GM23248 (cell line): ENCODE measurements at regions not wholly inside any gene's neighbourhood (a gene's known extent, or its start where the extent isn't known, plus 50 kb on each side); places are given as distances from the start of the nearest gene placed in this dataset.

Source experiments
- EZH2 ChIP-seq: fragments of 200-600 bp; sonication (generic); IDR thresholded peaks from 2 replicates; pipeline ENCODE4 v1.6.1; 2018; ENCODE audit warnings: antibody characterized with exemption, mild to moderate bottlenecking; ENCODE audit not compliant: insufficient read depth, poor library complexity, severe bottlenecking
- EZH2phosphoT487 ChIP-seq: fragments of 200-600 bp; sonication (generic); IDR thresholded peaks from 2 replicates; pipeline ENCODE4 v1.6.1; 2018; ENCODE audit warnings: antibody characterized with exemption, moderate library complexity, mild to moderate bottlenecking, low read depth; ENCODE audit not compliant: insufficient read depth

- TF ChIP-seq EZH2phosphoT487 (no peak), EZH2 (no peak)
These were observed 55.0 kb upstream of the MSH6 start for GRCh38 chr2:47727956-47728355.
